ENCODE measurements at regions not wholly inside any gene's neighbourhood (a gene's known extent, or its start where the extent isn't known, plus 50 kb on each side); places are given as distances from the start of the nearest gene placed in this dataset.

GRCh38 chr2:177058747-177059146, 153.8 kb upstream of the HNRNPA3 start:
- DNase-seq (ENCODE audit: low read depth in 2 of 2) = no peak

- DNase-seq (ENCODE audit: low read depth in 2 of 2) = no peak
Measured at GRCh38 chr2:177059293-177059692, 153.3 kb upstream of the HNRNPA3 start.

- no peak for DNase-seq (ENCODE audit: low read depth in 2 of 2)
Measured at GRCh38 chr2:177063331-177063730, 149.3 kb upstream of the HNRNPA3 start.

GRCh38 chr2:177064422-177064821, 148.2 kb upstream of the HNRNPA3 start:
- DNase-seq (ENCODE audit: low read depth in 2 of 2) = no peak

GRCh38 chr2:177068967-177069366, 143.6 kb upstream of the HNRNPA3 start:
- DNase-seq (ENCODE audit: low read depth in 2 of 2) = no peak

- DNase-seq (ENCODE audit: low read depth in 2 of 2) = no peak
Measured at GRCh38 chr2:177072090-177072489, 140.5 kb upstream of the HNRNPA3 start.

GRCh38 chr2:177073611-177074010, 139.0 kb upstream of the HNRNPA3 start:
- no peak for DNase-seq (ENCODE audit: low read depth in 2 of 2)

GRCh38 chr2:177074099-177074710, 138.4 kb upstream of the HNRNPA3 start:
- no peak for DNase-seq (ENCODE audit: low read depth in 2 of 2)

GRCh38 chr2:177075254-177075653, 137.3 kb upstream of the HNRNPA3 start:
- no peak for DNase-seq (ENCODE audit: low read depth in 2 of 2)

- no peak for DNase-seq (ENCODE audit: low read depth in 2 of 2)
Measured at GRCh38 chr2:177076636-177077179, 135.9 kb upstream of the HNRNPA3 start.

- DNase-seq (ENCODE audit: low read depth in 2 of 2) = no peak
Measured at GRCh38 chr2:177077778-177078177, 134.8 kb upstream of the HNRNPA3 start.

GRCh38 chr2:177078416-177078815, 134.2 kb upstream of the HNRNPA3 start:
- no peak for DNase-seq (ENCODE audit: low read depth in 2 of 2)

- no peak for DNase-seq (ENCODE audit: low read depth in 2 of 2)
Measured at GRCh38 chr2:177078855-177079254, 133.7 kb upstream of the HNRNPA3 start.

GRCh38 chr2:177080746-177081284, 131.8 kb upstream of the HNRNPA3 start:
- DNase-seq (ENCODE audit: low read depth in 2 of 2) = no peak

- DNase-seq (ENCODE audit: low read depth in 2 of 2) = no peak
Measured at GRCh38 chr2:177084607-177085006, 128.0 kb upstream of the HNRNPA3 start.

GRCh38 chr2:177088529-177088928, 124.1 kb upstream of the HNRNPA3 start:
- DNase-seq (ENCODE audit: low read depth in 2 of 2) = no peak

GRCh38 chr2:177090967-177091366, 121.6 kb upstream of the HNRNPA3 start:
- no peak for DNase-seq (ENCODE audit: low read depth in 2 of 2)

GRCh38 chr2:177093371-177093770, 119.2 kb upstream of the HNRNPA3 start:
- no peak for DNase-seq (ENCODE audit: low read depth in 2 of 2)

GRCh38 chr2:177098001-177098613, 114.5 kb upstream of the HNRNPA3 start:
- no peak for DNase-seq (ENCODE audit: low read depth in 2 of 2)

- DNase-seq (ENCODE audit: low read depth in 2 of 2) = no peak
Measured at GRCh38 chr2:177101930-177102329, 110.7 kb upstream of the HNRNPA3 start.

- no peak for DNase-seq (ENCODE audit: low read depth in 2 of 2)
Measured at GRCh38 chr2:177106212-177106611, 106.4 kb upstream of the HNRNPA3 start.

GRCh38 chr2:177108890-177109289, 103.7 kb upstream of the HNRNPA3 start:
- DNase-seq (ENCODE audit: low read depth in 2 of 2) = no peak

- no peak for DNase-seq (ENCODE audit: low read depth in 2 of 2)
Measured at GRCh38 chr2:177114712-177115111, 97.9 kb upstream of the HNRNPA3 start.
